ENCODE measurements at regions not wholly inside any gene's neighbourhood (a gene's known extent, or its start where the extent isn't known, plus 50 kb on each side); places are given as distances from the start of the nearest gene placed in this dataset.

DNA sequence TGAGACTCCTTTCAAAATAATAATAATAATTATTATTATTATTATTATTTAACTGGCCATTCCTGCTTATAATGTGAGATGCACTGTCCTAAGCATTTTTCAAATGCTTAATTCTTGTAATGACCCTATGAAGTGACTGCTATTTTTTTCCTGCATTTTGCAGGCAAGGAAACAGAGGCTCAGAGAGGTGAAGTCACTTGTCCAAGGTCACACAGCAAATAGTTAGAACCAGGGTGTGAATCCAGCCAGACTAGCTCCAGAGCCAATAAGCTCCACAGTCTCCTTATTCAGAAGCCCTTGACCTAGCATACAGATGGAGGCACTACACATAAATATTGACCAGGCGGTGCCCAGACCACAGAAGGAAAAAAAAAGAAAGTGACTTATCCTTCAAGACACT is 77.5 kb upstream of the CACNA1A start:
- H3K27me3 ChIP-seq, result no peaks in the 10 kb centered on the region
- H3K4me1 ChIP-seq, result no peaks in the 10 kb centered on the region
- DNase-seq (ENCODE audit: low spot score), result no peak
- H3K9me3 ChIP-seq, result peaks cover 0 to 5% of the 10 kb centered on the region in 2 donors
- TF ChIP-seq, protein P1, sequence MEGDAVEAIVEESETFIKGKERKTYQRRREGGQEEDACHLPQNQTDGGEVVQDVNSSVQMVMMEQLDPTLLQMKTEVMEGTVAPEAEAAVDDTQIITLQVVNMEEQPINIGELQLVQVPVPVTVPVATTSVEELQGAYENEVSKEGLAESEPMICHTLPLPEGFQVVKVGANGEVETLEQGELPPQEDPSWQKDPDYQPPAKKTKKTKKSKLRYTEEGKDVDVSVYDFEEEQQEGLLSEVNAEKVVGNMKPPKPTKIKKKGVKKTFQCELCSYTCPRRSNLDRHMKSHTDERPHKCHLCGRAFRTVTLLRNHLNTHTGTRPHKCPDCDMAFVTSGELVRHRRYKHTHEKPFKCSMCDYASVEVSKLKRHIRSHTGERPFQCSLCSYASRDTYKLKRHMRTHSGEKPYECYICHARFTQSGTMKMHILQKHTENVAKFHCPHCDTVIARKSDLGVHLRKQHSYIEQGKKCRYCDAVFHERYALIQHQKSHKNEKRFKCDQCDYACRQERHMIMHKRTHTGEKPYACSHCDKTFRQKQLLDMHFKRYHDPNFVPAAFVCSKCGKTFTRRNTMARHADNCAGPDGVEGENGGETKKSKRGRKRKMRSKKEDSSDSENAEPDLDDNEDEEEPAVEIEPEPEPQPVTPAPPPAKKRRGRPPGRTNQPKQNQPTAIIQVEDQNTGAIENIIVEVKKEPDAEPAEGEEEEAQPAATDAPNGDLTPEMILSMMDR (IDR thresholded peaks at IDR 0.05), result no peak
- H3K36me3 ChIP-seq, result no peaks in the 10 kb centered on the region
- H3K27ac ChIP-seq, result no peak overlapping the region
- no peak overlapping the region for H3K4me3 ChIP-seq

DNA sequence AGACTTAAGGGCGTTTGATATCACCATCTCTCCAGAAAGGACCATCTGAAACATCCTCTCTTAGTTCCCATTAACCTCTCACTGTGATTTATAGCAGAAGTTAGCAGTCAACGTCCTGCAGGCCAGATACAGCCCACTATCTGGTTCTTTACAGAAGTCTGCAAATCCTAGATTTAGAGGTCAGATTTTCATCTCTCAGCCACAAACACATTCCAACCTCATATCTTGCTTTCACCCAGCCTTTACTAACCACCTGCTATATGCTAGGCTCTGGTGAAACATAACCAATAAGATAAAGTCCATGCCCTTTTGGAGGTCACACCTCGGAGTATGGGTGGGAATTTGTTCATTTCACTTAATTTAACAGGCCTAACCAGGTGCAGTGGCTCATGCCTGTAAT is 76.8 kb upstream of the CACNA1A start:
- Histone ChIP-seq H3K4me1 (no peaks in the 10 kb centered on the region), H3K27ac (no peak overlapping the region), H3K4me3 (no peak overlapping the region), H3K27me3 (no peaks in the 10 kb centered on the region), H3K9me3 (peaks cover 0 to 10% of the 10 kb centered on the region in 2 donors), H3K36me3 (no peaks in the 10 kb centered on the region)
- TF ChIP-seq, protein P1 (IDR thresholded peaks at IDR 0.05), result no peak
- DNase-seq (ENCODE audit: low spot score), result no peak

DNA sequence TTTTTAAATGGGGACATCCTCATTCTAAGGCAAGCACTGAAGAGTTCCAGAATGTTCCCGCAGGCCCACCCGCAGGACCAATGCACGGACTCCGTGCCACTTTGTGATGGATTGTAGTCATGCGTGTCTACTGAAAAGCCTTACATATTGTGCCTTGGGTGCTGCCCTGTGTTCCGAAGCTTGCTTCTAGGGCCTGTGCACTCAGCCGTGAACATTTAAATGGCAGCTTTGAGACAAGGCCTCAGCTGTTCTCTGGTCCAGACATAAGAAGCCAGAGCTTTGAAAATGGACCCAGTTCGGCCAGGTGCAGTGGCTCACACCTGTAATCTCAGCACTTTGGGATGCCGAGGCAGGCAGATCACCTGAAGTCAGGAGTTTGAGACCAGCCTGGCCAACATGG is 75.3 kb upstream of the CACNA1A start:
- no peak overlapping the region for H3K4me3 ChIP-seq
- H3K27ac ChIP-seq, result no peak overlapping the region
- DNase-seq (ENCODE audit: low spot score), result no peak
- H3K36me3 ChIP-seq, result no peaks in the 10 kb centered on the region
- no peaks in the 10 kb centered on the region for H3K4me1 ChIP-seq
- TF ChIP-seq, protein P1 (IDR thresholded peaks at IDR 0.05), result no peak
- no peaks in the 10 kb centered on the region for H3K27me3 ChIP-seq
- peaks cover 0 to 21% of the 10 kb centered on the region in 2 donors for H3K9me3 ChIP-seq

DNA sequence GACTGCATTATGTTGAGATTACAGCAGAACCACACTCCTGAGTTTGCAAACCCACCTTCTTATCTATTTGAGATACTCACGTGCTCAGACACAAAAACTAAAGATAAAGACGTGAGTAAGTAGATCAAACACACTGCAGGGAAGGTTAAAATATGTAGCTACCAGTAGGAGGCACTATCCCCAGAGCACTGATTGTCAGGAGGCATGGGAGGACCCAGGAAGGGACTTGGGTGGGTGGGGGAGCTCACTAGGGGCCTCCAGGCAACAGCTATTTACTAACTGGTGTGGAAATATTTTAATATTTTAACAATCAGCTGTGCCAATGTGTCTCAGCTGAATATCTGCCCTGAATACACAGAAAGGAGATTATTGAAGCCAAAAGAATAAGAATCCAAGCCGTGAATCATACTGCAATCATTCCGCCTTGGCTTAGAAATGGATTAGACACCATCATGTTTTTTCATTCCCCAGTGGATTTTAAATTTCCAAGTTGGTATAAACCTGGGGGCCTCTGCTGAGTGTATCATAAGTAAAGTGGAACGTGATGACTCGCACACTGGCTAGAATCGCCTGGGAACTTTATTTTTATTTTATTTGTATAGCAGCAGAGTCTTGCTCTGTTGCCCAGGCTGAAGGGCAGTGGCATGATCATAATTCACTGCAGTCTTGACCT is 73.2 kb upstream of the CACNA1A start:
- no peaks in the 10 kb centered on the region for H3K27me3 ChIP-seq
- no peaks in the 10 kb centered on the region for H3K36me3 ChIP-seq
- H3K4me1 ChIP-seq, result no peaks in the 10 kb centered on the region
- no peak overlapping the region for H3K4me3 ChIP-seq
- DNase-seq (ENCODE audit: low spot score), result no peak
- TF ChIP-seq, protein P1 (IDR thresholded peaks at IDR 0.05), result no peak
- H3K9me3 ChIP-seq, result peaks cover 0 to 28% of the 10 kb centered on the region in 2 donors
- no peak overlapping the region for H3K27ac ChIP-seq

DNA sequence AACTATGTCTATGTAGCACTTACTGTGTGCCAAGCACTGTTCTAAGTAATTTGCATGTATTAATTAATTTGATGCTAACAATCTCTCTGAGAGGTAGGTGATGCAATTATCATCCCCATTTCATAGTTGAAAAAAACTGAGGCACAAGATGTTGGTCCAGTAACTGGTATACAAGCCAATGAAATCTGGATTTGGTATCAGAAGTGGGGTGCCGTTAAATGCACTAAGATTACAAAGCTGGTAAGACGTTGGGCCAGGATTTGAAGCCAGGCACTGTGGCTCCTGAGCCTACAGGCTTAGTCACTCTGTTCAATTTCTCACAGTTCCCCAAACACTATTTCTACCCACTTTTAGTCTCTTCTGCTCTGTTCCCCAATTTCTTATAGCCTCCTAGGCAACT is 70.4 kb upstream of the CACNA1A start:
- peaks cover 0 to 28% of the 10 kb centered on the region in 2 donors for H3K9me3 ChIP-seq
- H3K27ac ChIP-seq, result no peak overlapping the region
- no peaks in the 10 kb centered on the region for H3K27me3 ChIP-seq
- no peak overlapping the region for H3K4me3 ChIP-seq
- no peaks in the 10 kb centered on the region for H3K4me1 ChIP-seq
- TF ChIP-seq, protein P1 (IDR thresholded peaks at IDR 0.05), result no peak
- no peaks in the 10 kb centered on the region for H3K36me3 ChIP-seq
- DNase-seq (ENCODE audit: low spot score), result no peak

DNA sequence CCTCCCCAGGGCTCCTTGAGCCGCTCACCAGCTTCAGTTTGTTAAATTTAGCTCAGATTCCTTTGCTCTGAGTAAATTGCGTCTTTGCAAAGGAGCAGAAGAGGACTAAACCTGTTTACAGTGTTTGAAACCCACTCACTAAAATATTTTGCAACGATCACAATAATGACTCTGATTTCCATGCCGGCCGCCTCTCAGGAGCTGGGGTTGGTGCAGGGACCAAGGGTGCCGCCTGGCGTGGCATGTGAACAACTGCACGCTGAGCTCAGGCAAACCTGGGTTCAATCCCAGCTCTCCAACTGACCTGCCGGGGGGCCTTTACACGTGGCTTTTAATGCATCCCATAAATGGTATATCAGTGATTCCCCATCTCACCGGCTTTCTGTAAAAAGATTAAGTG is 68.7 kb upstream of the CACNA1A start:
- no peaks in the 10 kb centered on the region for H3K4me1 ChIP-seq
- no peaks in the 10 kb centered on the region for H3K27me3 ChIP-seq
- TF ChIP-seq, protein P1 (IDR thresholded peaks at IDR 0.05), result no peak
- peaks cover 0 to 28% of the 10 kb centered on the region in 2 donors for H3K9me3 ChIP-seq
- no peaks in the 10 kb centered on the region for H3K36me3 ChIP-seq
- no peak for DNase-seq (ENCODE audit: low spot score)
- no peak overlapping the region for H3K27ac ChIP-seq
- no peak overlapping the region for H3K4me3 ChIP-seq

Measured in right atrium auricular region (tissue), 2 donors.